DND-41 (cell line): ENCODE measurements at regions not wholly inside any gene's neighbourhood (a gene's known extent, or its start where the extent isn't known, plus 50 kb on each side); places are given as distances from the start of the nearest gene placed in this dataset.
"Not testable (repeated sequence)": the region's sequence is repeated elsewhere in the genome, so short reads cannot be mapped to it uniquely, and the experiment has no call there.

Experiments
- ATAC-seq: fragments of 200-7000 bp; cut with Tn5 transposase; 3 replicates; pipeline ENCODE4 v1.9.1; 2021; ENCODE audit warnings: low read depth; ENCODE audit not compliant: insufficient read depth
- DNase-seq: peaks from one replicate; pipeline ENCODE4 v3.0.0-alpha.2; 2020
- H2AFZ ChIP-seq: 2 replicates; pipeline ENCODE4 v1.6.0; 2012; ENCODE audit warnings: low read depth, low read length
- H3K27ac ChIP-seq: 2 replicates; pipeline ENCODE4 v1.5.1; 2012; ENCODE audit warnings: low read length, inconsistent platforms
- H3K27me3 ChIP-seq: fragments of 200-600 bp; sonication (generic); 2 replicates; pipeline ENCODE4 v1.6.0; 2012; ENCODE audit warnings: low read length, mild to moderate bottlenecking, inconsistent platforms; ENCODE audit not compliant: insufficient read depth, poor library complexity
- H3K36me3 ChIP-seq: 2 replicates; pipeline ENCODE4 v1.5.1; 2012; ENCODE audit warnings: low read length, inconsistent platforms; ENCODE audit not compliant: insufficient read depth
- H3K4me1 ChIP-seq: 2 replicates; pipeline ENCODE4 v1.5.1; 2012; ENCODE audit warnings: mild to moderate bottlenecking, low read length; ENCODE audit not compliant: insufficient read depth
- H3K4me2 ChIP-seq: 2 replicates; pipeline ENCODE4 v1.6.0; 2012; ENCODE audit warnings: mild to moderate bottlenecking, moderate library complexity, low read length, inconsistent platforms; ENCODE audit not compliant: insufficient read depth
- H3K4me3 ChIP-seq, 2 experiments: fragments of 200-600 bp in 1 of 2; shearing (Covaris generic) in 1 of 2; 2 replicates each; pipeline ENCODE4 v1.5.1; 2012 to 2016; ENCODE audit warnings: inconsistent platforms in 2 of 2, low read length in 2 of 2, mild to moderate bottlenecking in 2 of 2, low read depth in 1 of 2, moderate library complexity in 1 of 2
- H3K79me2 ChIP-seq: 2 replicates; pipeline ENCODE4 v1.6.0; 2012; ENCODE audit warnings: low read length, inconsistent platforms; ENCODE audit not compliant: insufficient read depth
- H3K9ac ChIP-seq: 2 replicates; pipeline ENCODE4 v1.6.0; 2012; ENCODE audit warnings: low read depth, mild to moderate bottlenecking, inconsistent platforms, low read length, moderate library complexity
- H3K9me3 ChIP-seq: 2 replicates; pipeline ENCODE4 v1.5.1; 2012; ENCODE audit warnings: low read length, moderate library complexity, mild to moderate bottlenecking, inconsistent platforms; ENCODE audit not compliant: insufficient read depth, severe bottlenecking
- H4K20me1 ChIP-seq: 2 replicates; pipeline ENCODE4 v1.6.0; 2012; ENCODE audit warnings: low read length; ENCODE audit not compliant: insufficient read depth
- CTCF ChIP-seq: IDR thresholded peaks from 2 replicates; pipeline ENCODE4 v1.5.1; 2012; ENCODE audit warnings: borderline replicate concordance, low read length, moderate library complexity, mild to moderate bottlenecking; ENCODE audit not compliant: poor library complexity, severe bottlenecking; ENCODE audit errors: extremely low read depth
- EZH2 ChIP-seq: IDR thresholded peaks from 3 replicates; pipeline ENCODE4 v1.6.1; 2012; ENCODE audit warnings: borderline replicate concordance, low read depth, mild to moderate bottlenecking, moderate library complexity, low read length, inconsistent platforms; ENCODE audit not compliant: severe bottlenecking

- Histone ChIP-seq H3K27me3 (no peaks in the 10 kb centered on the region), H2AFZ (no peak overlapping the region), H3K36me3 (no peaks in the 10 kb centered on the region), H3K9ac (no peak overlapping the region), H3K4me2 (no peak overlapping the region), H3K9me3 (no peaks in the 10 kb centered on the region), H3K4me3 (no peak overlapping the region), H3K4me1 (no peaks in the 10 kb centered on the region), H3K27ac (no peak overlapping the region), H3K79me2 (no peaks in the 10 kb centered on the region), H4K20me1 (no peaks in the 10 kb centered on the region)
- DNase-seq: no peak
- no peak for ATAC-seq
- TF ChIP-seq CTCF (no peak), EZH2 (no peak)
These were observed 99.6 kb upstream of the ZC3H11B start for GRCh38 chr1:219712506-219712905.

GRCh38 chr1:219710529-219711194 is 97.8 kb upstream of the ZC3H11B start:
- Histone ChIP-seq H3K4me3 (no peak overlapping the region), H3K4me1 (no peaks in the 10 kb centered on the region), H4K20me1 (no peaks in the 10 kb centered on the region), H2AFZ (no peak overlapping the region), H3K27ac (no peak overlapping the region), H3K9ac (no peak overlapping the region), H3K9me3 (no peaks in the 10 kb centered on the region), H3K79me2 (no peaks in the 10 kb centered on the region), H3K36me3 (no peaks in the 10 kb centered on the region), H3K27me3 (no peaks in the 10 kb centered on the region), H3K4me2 (no peak overlapping the region)
- TF ChIP-seq EZH2 (no peak), CTCF (no peak)
- ATAC-seq: no peak
- DNase-seq: no peak

GRCh38 chr1:219708919-219709543 is 96.1 kb upstream of the ZC3H11B start:
- Histone ChIP-seq H3K27ac (no peak overlapping the region), H3K9ac (no peak overlapping the region), H3K9me3 (no peaks in the 10 kb centered on the region), H3K4me3 (no peak overlapping the region), H3K79me2 (no peaks in the 10 kb centered on the region), H3K4me2 (no peak overlapping the region), H2AFZ (no peak overlapping the region), H3K36me3 (no peaks in the 10 kb centered on the region), H3K27me3 (no peaks in the 10 kb centered on the region), H4K20me1 (no peaks in the 10 kb centered on the region), H3K4me1 (no peaks in the 10 kb centered on the region)
- ATAC-seq (no peak), DNase-seq (no peak)
- no peak for TF ChIP-seq CTCF
- TF ChIP-seq EZH2: no peak

- not testable (repeated sequence) for H3K4me1 ChIP-seq, H2AFZ ChIP-seq, H3K9me3 ChIP-seq, H4K20me1 ChIP-seq, H3K36me3 ChIP-seq, H3K79me2 ChIP-seq, DNase-seq, ATAC-seq, H3K27ac ChIP-seq, H3K9ac ChIP-seq, H3K4me3 ChIP-seq, H3K27me3 ChIP-seq, H3K4me2 ChIP-seq
These were observed 95.0 kb upstream of the ZC3H11B start for GRCh38 chr1:219707885-219708284.

- DNase-seq, H3K27me3 ChIP-seq, H3K27ac ChIP-seq, H3K4me3 ChIP-seq, H3K79me2 ChIP-seq, H3K9me3 ChIP-seq, H3K4me1 ChIP-seq, H3K9ac ChIP-seq, H3K4me2 ChIP-seq, ATAC-seq, H4K20me1 ChIP-seq, H2AFZ ChIP-seq, H3K36me3 ChIP-seq: not testable (repeated sequence)
These were observed 91.4 kb upstream of the ZC3H11B start for GRCh38 chr1:219704331-219704730.
